Fibroblast of peridontal ligament (primary cell): ENCODE measurements at regions not wholly inside any gene's neighbourhood (a gene's known extent, or its start where the extent isn't known, plus 50 kb on each side); places are given as distances from the start of the nearest gene placed in this dataset.

Source experiments
- DNase-seq: peaks from one replicate; pipeline ENCODE4 v3.0.0-alpha.2; 2010; ENCODE audit errors: extremely low read depth

- no peak for DNase-seq
These were observed 300.8 kb upstream of the STXBP5 start for GRCh38 chr6:146903451-146903850.

- no peak for DNase-seq
These were observed 299.6 kb upstream of the STXBP5 start for GRCh38 chr6:146904596-146904995.

- peak; percentile 69 for DNase-seq
These were observed 299.0 kb upstream of the STXBP5 start for GRCh38 chr6:146905181-146905704.

- DNase-seq, result no peak
These were observed 295.4 kb upstream of the STXBP5 start for GRCh38 chr6:146908786-146909185.

- DNase-seq, result no peak
These were observed 294.8 kb upstream of the STXBP5 start for GRCh38 chr6:146909376-146909775.

GRCh38 chr6:146909886-146910285 is 294.3 kb upstream of the STXBP5 start:
- no peak for DNase-seq

GRCh38 chr6:146910611-146911010 is 293.6 kb upstream of the STXBP5 start:
- no peak for DNase-seq

- DNase-seq, result no peak
These were observed 292.5 kb upstream of the STXBP5 start for GRCh38 chr6:146911635-146912215.

GRCh38 chr6:146912730-146913685 is 291.2 kb upstream of the STXBP5 start:
- no peak for DNase-seq

GRCh38 chr6:146913842-146914488 is 290.3 kb upstream of the STXBP5 start:
- peak; percentile 98 for DNase-seq

- peak; percentile 98 for DNase-seq
These were observed 289.4 kb upstream of the STXBP5 start for GRCh38 chr6:146914489-146915483.

GRCh38 chr6:146915671-146916127 is 288.5 kb upstream of the STXBP5 start:
- no peak for DNase-seq

GRCh38 chr6:146916435-146917025 is 287.7 kb upstream of the STXBP5 start:
- no peak for DNase-seq

GRCh38 chr6:146917182-146917581 is 287.0 kb upstream of the STXBP5 start:
- no peak for DNase-seq

- no peak for DNase-seq
These were observed 286.2 kb upstream of the STXBP5 start for GRCh38 chr6:146917979-146918378.

GRCh38 chr6:146919017-146919416 is 285.2 kb upstream of the STXBP5 start:
- no peak for DNase-seq

GRCh38 chr6:146923205-146923833 is 280.9 kb upstream of the STXBP5 start:
- DNase-seq, result no peak

GRCh38 chr6:146925846-146926245 is 278.4 kb upstream of the STXBP5 start:
- no peak for DNase-seq

- DNase-seq, result no peak
These were observed 275.7 kb upstream of the STXBP5 start for GRCh38 chr6:146928503-146928902.

- no peak for DNase-seq
These were observed 273.0 kb upstream of the STXBP5 start for GRCh38 chr6:146931214-146931613.
